Esophagus muscularis mucosa (tissue), 4 donors: ENCODE measurements at regions not wholly inside any gene's neighbourhood (a gene's known extent, or its start where the extent isn't known, plus 50 kb on each side); places are given as distances from the start of the nearest gene placed in this dataset.

ENCODE experiments used
- CTCF ChIP-seq, 3 experiments: fragments of 200-600 bp in 2 of 3; fragments of 450-650 bp in 1 of 3; sonication (generic) in 2 of 3; IDR thresholded peaks; one replicate each; pipeline ENCODE4 v1.5.1; 2017 to 2019; ENCODE audit warnings: antibody characterized with exemption in 3 of 3, mild to moderate bottlenecking in 2 of 3, moderate library complexity in 1 of 3
- EP300 ChIP-seq: sonication (generic); formaldehyde crosslinking; IDR thresholded peaks from one replicate; pipeline ENCODE4 v1.6.1; 2017; ENCODE audit warnings: antibody characterized with exemption
- POLR2A ChIP-seq: fragments of 450-650 bp; IDR thresholded peaks from one replicate; pipeline ENCODE4 v1.6.1; 2017; ENCODE audit warnings: antibody characterized with exemption, moderate library complexity, mild to moderate bottlenecking, low read depth
- POLR2AphosphoS5 ChIP-seq, 2 donors: sonication (generic); formaldehyde crosslinking; IDR thresholded peaks; one replicate each; pipeline ENCODE4 v1.6.1; 2017; ENCODE audit warnings: antibody characterized with exemption in 2 of 2

GRCh38 chr1:231095595-231095994, 55.5 kb upstream of the FAM89A start:
- TF ChIP-seq CTCF (IDR thresholded peaks at IDR 0.05) (no peak), POLR2AphosphoS5 (IDR thresholded peaks at IDR 0.05) (no peak), EP300 (no peak), POLR2A (no peak)
